ENCODE measurements at regions not wholly inside any gene's neighbourhood (a gene's known extent, or its start where the extent isn't known, plus 50 kb on each side); places are given as distances from the start of the nearest gene placed in this dataset.

DNA sequence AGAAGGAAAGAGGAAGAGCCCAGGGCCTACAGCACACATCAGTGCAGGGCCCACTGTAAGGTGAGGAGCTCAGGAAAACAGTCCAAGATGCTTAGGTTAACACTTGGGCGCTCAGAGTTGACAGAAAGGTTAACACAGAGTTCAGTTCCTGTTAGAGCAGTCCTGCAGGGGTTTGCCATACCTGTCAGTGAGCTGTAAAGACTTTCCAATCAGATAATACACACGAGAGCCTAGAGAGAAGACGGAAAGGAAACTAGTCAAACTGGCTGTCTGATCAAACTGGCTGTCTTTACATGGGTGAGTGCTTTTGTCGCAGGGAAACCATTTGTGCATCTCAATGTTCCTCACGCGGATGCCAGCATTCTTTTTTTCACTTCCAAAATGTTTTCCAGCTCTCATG lies 61.4 kb upstream of the ARHGEF26 start:
- DNase-seq (ENCODE audit: low read depth) = peak; percentile 30

DNA sequence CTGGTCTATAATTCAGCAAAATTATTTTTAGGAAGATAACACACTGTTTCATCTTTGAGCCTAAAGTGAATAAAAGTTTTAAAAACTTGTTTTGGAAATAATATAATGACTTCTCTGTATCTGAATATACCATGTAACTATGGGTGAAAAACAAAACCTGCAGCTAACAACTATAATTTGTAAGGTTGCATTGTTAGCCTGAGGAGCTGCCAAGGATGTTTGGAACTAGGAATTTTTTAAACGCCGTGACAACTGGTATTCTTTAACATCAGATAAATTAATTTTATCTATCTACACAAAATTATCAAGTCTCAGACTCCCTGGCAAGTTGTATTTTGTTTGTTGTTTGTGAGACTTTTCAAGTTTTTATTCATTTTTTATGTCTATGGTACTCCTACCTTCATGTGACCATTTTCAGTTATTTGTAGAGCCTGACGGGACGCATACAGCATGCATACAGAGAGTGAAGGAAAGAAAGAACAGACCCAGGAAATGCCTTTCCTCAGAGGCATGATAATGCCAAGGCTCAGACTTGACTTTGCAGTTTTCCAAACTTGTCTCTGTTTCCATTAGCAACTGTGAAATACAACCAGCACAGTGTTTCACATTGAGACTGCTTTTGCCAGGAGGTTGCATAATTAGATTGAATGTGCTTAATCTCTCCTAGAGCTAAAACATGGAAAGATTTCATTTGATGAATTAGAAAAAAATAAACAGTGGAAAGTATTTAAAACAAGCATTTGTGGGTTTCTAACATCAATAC lies 60.8 kb upstream of the ARHGEF26 start:
- DNase-seq (ENCODE audit: low read depth) = peak; percentile 42

DNA sequence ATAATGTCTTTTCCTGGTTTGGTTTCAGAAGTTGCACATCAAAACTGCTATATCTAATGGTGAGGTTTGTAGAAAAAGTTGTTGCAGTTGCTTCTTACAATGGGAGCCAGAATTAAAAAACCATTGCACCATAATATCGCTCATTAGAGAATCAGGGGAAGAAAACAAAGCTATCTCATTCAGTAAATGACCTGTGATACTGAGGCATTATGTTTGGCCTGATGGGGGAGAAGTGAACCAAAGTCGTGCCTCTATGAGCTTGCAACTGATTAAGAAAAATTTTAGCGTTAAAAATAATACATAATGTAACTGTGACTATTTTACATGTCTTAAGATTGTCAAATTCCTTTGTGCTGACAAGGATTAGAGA lies 60.2 kb upstream of the ARHGEF26 start:
- no peak for DNase-seq (ENCODE audit: low read depth)

DNA sequence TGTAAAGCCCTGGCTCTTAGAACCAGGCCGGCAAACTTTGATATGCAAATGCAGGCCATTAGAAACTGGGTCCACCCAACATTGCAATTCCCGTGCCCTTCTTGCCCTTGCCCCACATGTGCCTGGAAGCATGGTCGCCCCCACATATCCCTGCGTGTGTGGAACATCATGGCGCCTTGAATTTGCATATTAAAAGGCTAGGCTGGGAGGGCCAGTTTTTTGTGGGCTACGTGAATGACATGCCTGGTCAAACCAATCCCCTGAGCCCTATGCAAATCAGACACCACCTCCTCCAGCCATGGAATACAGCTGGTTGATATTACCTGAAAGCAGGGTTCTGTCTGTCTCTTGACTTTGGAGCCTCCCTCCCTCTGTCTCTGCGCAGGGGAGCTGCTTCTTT lies 58.7 kb upstream of the ARHGEF26 start:
- DNase-seq (ENCODE audit: low read depth) = no peak

DNA sequence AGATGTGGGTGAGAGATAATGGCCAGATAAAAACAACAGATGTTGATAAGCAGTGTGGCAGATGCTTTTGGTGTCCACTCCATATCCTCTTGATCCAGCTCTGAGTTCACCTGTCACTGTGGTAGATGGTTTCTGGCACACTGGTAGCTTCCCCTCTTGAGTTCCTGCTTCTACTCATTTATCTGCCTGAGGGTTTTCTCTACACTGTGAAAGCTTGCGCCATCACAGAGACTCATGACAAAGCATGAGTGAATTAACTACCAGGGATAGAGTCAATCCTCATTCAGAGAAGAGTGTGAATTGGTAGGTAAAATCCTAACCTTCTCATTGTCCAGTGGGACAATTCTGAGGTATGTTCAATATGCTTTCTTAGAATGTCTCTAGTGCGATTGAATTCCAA lies 50.0 kb upstream of the ARHGEF26 start:
- DNase-seq (ENCODE audit: low read depth) = no peak

Data from renal cortical epithelial cell (primary cell).